ENCODE measurements at regions not wholly inside any gene's neighbourhood (a gene's known extent, or its start where the extent isn't known, plus 50 kb on each side); places are given as distances from the start of the nearest gene placed in this dataset.

DNA sequence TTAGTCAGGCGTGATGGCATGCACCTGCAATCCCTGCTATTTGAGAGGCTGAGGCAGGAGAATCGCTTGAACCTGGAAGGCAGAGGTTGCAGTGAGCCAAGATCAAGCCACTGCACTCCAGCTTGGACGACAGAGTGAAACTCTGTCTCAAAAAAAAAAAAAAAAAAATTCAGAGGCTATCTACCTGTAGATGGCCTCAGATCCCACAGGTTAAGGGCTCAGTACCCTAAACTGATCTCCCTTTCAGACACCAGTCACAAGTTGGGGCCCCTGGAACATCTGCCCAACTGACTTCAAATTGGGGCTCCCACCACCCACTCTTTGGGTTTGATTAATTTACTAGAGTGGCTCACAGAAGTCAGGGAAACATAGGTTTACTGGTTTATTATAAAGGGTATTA is 65.4 kb upstream of the ERCC6L2 start:
- WGBS, 2 donors, result 67 to 74% methylated on average over 3 of the region's 3 CpGs
- Histone ChIP-seq H3K27me3 (no peaks in the 10 kb centered on the region), H3K4me3 (no peak overlapping the region), H3K27ac (no peak overlapping the region), H3K4me1 (no peaks in the 10 kb centered on the region), H3K9me3 (no peaks in the 10 kb centered on the region), H3K36me3 (replicated peaks in 1 of 2; ENCODE audit: insufficient read depth in 1 of 2, low read depth in 2 of 2) (peaks cover 0 to 3% of the 10 kb centered on the region in 2 donors)
- DNase-seq, result no peak
- intact Hi-C loops (cut with DNase I), result no loop called here
- TF ChIP-seq, protein P1, sequence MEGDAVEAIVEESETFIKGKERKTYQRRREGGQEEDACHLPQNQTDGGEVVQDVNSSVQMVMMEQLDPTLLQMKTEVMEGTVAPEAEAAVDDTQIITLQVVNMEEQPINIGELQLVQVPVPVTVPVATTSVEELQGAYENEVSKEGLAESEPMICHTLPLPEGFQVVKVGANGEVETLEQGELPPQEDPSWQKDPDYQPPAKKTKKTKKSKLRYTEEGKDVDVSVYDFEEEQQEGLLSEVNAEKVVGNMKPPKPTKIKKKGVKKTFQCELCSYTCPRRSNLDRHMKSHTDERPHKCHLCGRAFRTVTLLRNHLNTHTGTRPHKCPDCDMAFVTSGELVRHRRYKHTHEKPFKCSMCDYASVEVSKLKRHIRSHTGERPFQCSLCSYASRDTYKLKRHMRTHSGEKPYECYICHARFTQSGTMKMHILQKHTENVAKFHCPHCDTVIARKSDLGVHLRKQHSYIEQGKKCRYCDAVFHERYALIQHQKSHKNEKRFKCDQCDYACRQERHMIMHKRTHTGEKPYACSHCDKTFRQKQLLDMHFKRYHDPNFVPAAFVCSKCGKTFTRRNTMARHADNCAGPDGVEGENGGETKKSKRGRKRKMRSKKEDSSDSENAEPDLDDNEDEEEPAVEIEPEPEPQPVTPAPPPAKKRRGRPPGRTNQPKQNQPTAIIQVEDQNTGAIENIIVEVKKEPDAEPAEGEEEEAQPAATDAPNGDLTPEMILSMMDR (IDR thresholded peaks at IDR 0.05), result no peak
- no peak for TF ChIP-seq POLR2A (IDR thresholded peaks at IDR 0.05)
- no peak for ATAC-seq

- no peak for TF ChIP-seq POLR2A (IDR thresholded peaks at IDR 0.05)
- TF ChIP-seq, protein P1 (IDR thresholded peaks at IDR 0.05), result no peak
- ATAC-seq (no peak), DNase-seq (no peak)
- Histone ChIP-seq H3K27ac (no peak overlapping the region), H3K36me3 (replicated peaks in 1 of 2; ENCODE audit: insufficient read depth in 1 of 2, low read depth in 2 of 2) (peaks cover 0 to 3% of the 10 kb centered on the region in 2 donors), H3K9me3 (no peaks in the 10 kb centered on the region), H3K4me3 (no peak overlapping the region), H3K27me3 (no peaks in the 10 kb centered on the region), H3K4me1 (no peaks in the 10 kb centered on the region)
- intact Hi-C loops (cut with DNase I), result no loop called here
- WGBS, 2 donors, result 96 to 100% methylated on average over 2 of the region's 2 CpGs
Measured at GRCh38 chr9:95809686-95810085, 65.8 kb upstream of the ERCC6L2 start.

DNA sequence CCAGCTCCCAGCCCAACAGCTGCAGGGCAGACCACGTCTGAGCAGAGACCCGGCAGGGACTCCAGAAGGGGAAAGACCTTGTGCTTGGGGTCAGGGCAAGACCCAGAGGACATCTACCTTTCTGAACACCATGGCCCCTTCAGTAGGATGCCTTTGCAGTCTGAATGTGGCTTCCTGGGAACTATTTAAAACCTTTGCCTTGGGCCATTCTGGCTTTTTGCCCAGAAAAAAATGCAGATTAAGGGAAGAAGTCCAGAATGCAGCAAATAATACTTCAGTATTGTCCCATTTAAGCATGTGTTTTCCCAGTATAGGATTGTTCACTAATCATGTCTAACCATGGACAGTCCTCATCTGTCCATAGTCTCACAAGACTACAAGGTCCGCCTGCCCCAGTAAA is 67.5 kb upstream of the ERCC6L2 start:
- Histone ChIP-seq H3K27me3 (no peaks in the 10 kb centered on the region), H3K4me1 (no peaks in the 10 kb centered on the region), H3K27ac (no peak overlapping the region), H3K9me3 (no peaks in the 10 kb centered on the region), H3K4me3 (no peak overlapping the region), H3K36me3 (replicated peaks in 1 of 2; ENCODE audit: insufficient read depth in 1 of 2, low read depth in 2 of 2) (no peaks in the 10 kb centered on the region)
- ATAC-seq, result no peak
- WGBS, 2 donors, result 69 to 83% methylated on average over 3 of the region's 3 CpGs
- DNase-seq, result no peak
- TF ChIP-seq POLR2A (IDR thresholded peaks at IDR 0.05), result no peak
- TF ChIP-seq, protein P1 (IDR thresholded peaks at IDR 0.05), result no peak
- intact Hi-C loops (cut with DNase I), result no loop called here

- DNase-seq (no peak), ATAC-seq (no peak)
- no peak overlapping the region for H3K27ac ChIP-seq
- intact Hi-C loops (cut with DNase I), result no loop called here
- no peaks in the 10 kb centered on the region for H3K36me3 ChIP-seq (replicated peaks in 1 of 2; ENCODE audit: insufficient read depth in 1 of 2, low read depth in 2 of 2)
- no peaks in the 10 kb centered on the region for H3K27me3 ChIP-seq
- no peaks in the 10 kb centered on the region for H3K4me1 ChIP-seq
- H3K4me3 ChIP-seq, result no peak overlapping the region
- H3K9me3 ChIP-seq, result no peaks in the 10 kb centered on the region
- TF ChIP-seq, protein P1 (IDR thresholded peaks at IDR 0.05), result no peak
- no peak for TF ChIP-seq POLR2A (IDR thresholded peaks at IDR 0.05)
- WGBS, 2 donors, result 60 to 62% methylated on average over 5 of the region's 5 CpGs
Measured at GRCh38 chr9:95807326-95807947, 68.1 kb upstream of the ERCC6L2 start.

DNA sequence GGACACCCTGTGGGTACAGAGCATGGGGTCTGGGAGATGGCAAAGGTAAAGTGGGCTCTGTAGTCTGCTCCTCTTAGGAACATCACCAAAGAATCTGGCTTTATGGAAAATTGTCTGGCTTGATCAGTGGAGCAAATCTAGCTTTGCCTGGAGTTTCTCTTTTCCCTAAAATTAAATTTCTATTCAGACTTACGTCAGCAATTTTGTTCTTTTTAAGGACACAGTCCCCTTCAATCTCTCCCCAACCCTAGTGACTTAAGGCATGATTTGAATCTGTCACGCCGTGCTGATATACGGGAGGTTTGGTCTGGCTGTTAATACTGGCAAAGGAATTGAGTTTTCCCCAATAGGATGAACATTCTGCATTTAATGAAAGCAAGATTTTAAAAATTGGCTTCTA is 72.3 kb upstream of the ERCC6L2 start:
- 91% methylated on average over 4 of the region's 4 CpGs for WGBS, 2 donors
- H3K4me3 ChIP-seq, result no peak overlapping the region
- intact Hi-C loops (cut with DNase I), result no loop called here

More for the DNA sequence above, 72.3 kb upstream of the ERCC6L2 start:
- Histone ChIP-seq H3K27ac (no peak overlapping the region), H3K9me3 (no peaks in the 10 kb centered on the region), H3K27me3 (no peaks in the 10 kb centered on the region), H3K36me3 (replicated peaks in 1 of 2; ENCODE audit: insufficient read depth in 1 of 2, low read depth in 2 of 2) (no peaks in the 10 kb centered on the region), H3K4me1 (no peaks in the 10 kb centered on the region)
- DNase-seq (no peak), ATAC-seq (no peak)
- TF ChIP-seq, protein P1 (IDR thresholded peaks at IDR 0.05), result no peak
- TF ChIP-seq POLR2A (IDR thresholded peaks at IDR 0.05), result no peak
